ENCODE measurements at regions not wholly inside any gene's neighbourhood (a gene's known extent, or its start where the extent isn't known, plus 50 kb on each side); places are given as distances from the start of the nearest gene placed in this dataset.

DNA sequence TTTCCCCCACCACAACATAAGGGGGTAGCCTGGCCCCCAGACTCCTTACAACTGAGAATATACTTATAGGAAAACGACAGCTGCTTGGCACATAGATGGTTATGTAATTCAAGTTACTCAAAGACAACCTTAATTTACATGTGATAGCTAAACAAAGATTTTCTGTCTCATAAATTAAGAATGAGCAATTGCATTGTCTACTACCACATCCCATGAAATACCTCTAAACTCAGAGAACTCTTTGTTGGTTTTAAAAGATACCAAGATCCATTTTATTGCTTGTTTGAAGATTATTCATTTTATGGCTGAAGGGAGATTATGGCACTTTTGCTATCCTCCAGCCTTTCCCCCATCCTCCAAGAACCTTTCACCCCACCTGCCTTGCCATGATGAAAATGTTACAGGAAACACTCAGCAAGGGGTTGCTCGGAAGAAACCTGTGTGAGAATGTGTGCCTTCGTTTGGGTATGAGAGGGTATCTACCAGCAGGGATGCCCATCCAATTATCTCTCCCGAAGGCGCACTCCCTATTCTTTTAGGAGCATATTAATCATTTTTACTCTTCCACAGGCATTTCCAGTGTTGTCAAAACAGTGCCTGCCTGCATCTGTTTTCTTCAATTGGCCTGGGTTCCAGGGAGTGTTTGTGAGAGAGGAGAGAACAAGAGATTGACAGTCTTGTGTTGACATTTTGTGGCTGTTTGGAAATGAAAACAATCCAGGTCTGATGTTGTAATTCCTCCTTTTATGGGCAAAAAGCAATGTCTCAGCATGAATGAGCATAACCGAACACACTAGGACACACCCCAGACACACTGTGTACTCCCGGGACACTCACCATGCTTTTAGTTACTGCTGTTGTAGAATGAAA lies 208.0 kb upstream of the ANKRD55 start (continued):
- TF ChIP-seq, protein P1, sequence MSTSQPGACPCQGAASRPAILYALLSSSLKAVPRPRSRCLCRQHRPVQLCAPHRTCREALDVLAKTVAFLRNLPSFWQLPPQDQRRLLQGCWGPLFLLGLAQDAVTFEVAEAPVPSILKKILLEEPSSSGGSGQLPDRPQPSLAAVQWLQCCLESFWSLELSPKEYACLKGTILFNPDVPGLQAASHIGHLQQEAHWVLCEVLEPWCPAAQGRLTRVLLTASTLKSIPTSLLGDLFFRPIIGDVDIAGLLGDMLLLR (CRISPR knock-in tag; IDR thresholded peaks at IDR 0.05): no peak
- TF ChIP-seq, protein P2, sequence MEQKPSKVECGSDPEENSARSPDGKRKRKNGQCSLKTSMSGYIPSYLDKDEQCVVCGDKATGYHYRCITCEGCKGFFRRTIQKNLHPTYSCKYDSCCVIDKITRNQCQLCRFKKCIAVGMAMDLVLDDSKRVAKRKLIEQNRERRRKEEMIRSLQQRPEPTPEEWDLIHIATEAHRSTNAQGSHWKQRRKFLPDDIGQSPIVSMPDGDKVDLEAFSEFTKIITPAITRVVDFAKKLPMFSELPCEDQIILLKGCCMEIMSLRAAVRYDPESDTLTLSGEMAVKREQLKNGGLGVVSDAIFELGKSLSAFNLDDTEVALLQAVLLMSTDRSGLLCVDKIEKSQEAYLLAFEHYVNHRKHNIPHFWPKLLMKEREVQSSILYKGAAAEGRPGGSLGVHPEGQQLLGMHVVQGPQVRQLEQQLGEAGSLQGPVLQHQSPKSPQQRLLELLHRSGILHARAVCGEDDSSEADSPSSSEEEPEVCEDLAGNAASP (CRISPR knock-in tag; IDR thresholded peaks at IDR 0.05; ENCODE audit: borderline replicate concordance): peak; percentile 60; the same call in 1 of the 2 replicates
- TF ChIP-seq KMT2B (CRISPR knock-in tag; IDR thresholded peaks at IDR 0.05) (0 out of 2 replicates have a peak, but pooled peaks have one; percentile 34), ZNF530 (CRISPR knock-in tag; IDR thresholded peaks at IDR 0.05; ENCODE audit: low read depth) (no peak), KLF12 (CRISPR knock-in tag; IDR thresholded peaks at IDR 0.05; ENCODE audit: borderline replicate concordance) (no peak), TCF7 (IDR thresholded peaks at IDR 0.05; ENCODE audit: low read depth) (no peak; the same call in 1 of the 2 replicates), TGIF2 (CRISPR knock-in tag; IDR thresholded peaks at IDR 0.05) (0 out of 2 replicates have a peak, but pooled peaks have one; percentile 46), SRF (IDR thresholded peaks at IDR 0.05; ENCODE audit: low read depth, low read length) (peak; percentile 99), ZNF354B (CRISPR knock-in tag; IDR thresholded peaks at IDR 0.05) (no peak)
- TF ChIP-seq, protein P3, sequence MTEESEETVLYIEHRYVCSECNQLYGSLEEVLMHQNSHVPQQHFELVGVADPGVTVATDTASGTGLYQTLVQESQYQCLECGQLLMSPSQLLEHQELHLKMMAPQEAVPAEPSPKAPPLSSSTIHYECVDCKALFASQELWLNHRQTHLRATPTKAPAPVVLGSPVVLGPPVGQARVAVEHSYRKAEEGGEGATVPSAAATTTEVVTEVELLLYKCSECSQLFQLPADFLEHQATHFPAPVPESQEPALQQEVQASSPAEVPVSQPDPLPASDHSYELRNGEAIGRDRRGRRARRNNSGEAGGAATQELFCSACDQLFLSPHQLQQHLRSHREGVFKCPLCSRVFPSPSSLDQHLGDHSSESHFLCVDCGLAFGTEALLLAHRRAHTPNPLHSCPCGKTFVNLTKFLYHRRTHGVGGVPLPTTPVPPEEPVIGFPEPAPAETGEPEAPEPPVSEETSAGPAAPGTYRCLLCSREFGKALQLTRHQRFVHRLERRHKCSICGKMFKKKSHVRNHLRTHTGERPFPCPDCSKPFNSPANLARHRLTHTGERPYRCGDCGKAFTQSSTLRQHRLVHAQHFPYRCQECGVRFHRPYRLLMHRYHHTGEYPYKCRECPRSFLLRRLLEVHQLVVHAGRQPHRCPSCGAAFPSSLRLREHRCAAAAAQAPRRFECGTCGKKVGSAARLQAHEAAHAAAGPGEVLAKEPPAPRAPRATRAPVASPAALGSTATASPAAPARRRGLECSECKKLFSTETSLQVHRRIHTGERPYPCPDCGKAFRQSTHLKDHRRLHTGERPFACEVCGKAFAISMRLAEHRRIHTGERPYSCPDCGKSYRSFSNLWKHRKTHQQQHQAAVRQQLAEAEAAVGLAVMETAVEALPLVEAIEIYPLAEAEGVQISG (CRISPR knock-in tag; IDR thresholded peaks at IDR 0.05): no peak
- TF ChIP-seq, protein P4, sequence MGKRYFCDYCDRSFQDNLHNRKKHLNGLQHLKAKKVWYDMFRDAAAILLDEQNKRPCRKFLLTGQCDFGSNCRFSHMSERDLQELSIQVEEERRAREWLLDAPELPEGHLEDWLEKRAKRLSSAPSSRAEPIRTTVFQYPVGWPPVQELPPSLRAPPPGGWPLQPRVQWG (CRISPR knock-in tag; IDR thresholded peaks at IDR 0.05; ENCODE audit: borderline replicate concordance, low read depth): no peak
- TF ChIP-seq, protein P5, sequence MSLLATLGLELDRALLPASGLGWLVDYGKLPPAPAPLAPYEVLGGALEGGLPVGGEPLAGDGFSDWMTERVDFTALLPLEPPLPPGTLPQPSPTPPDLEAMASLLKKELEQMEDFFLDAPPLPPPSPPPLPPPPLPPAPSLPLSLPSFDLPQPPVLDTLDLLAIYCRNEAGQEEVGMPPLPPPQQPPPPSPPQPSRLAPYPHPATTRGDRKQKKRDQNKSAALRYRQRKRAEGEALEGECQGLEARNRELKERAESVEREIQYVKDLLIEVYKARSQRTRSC (CRISPR knock-in tag; IDR thresholded peaks at IDR 0.05; ENCODE audit: low read depth): no peak

Measured in HepG2 (cell line).